ENCODE measurements at regions not wholly inside any gene's neighbourhood (a gene's known extent, or its start where the extent isn't known, plus 50 kb on each side); places are given as distances from the start of the nearest gene placed in this dataset.

DNA sequence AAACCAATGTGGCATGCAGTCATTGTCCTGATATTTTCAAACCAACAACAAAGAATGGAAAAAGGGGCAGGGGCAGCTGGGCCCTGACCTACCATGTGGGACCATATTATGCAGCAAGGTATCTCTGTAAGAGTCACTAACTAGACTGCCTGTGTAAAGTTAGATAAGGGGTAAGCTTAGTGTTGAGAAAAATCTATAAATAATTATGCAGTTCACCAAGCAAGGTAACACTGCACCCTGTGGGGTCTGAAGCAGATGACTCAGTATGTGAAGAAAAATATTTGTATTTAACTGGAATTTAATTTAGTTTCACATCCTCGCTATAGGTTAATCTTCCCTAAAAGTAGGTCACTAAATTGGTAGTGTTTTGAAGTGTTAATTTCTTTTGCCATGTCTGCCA is 99.3 kb downstream of the PPP1R3A start:
- H3K27ac ChIP-seq (ENCODE audit: insufficient read depth, low read length) = no peak overlapping the region
- H2BK20ac ChIP-seq (ENCODE audit: low read depth, low read length) = no peak overlapping the region
- ATAC-seq (ENCODE audit: low read depth) (no peak), DNase-seq (no peak)
- H4K8ac ChIP-seq (ENCODE audit: low read depth in 2 of 2, low read length in 2 of 2) = no peak overlapping the region
- H3K14ac ChIP-seq (replicated peaks; ENCODE audit: low read depth, low read length) = no peak overlapping the region
- H4K5ac ChIP-seq (ENCODE audit: low read depth, low read length) = no peak overlapping the region
- no peak overlapping the region for H3K4me2 ChIP-seq (ENCODE audit: low read depth, low read length)
- POLR2A ChIA-PET (ENCODE audit: unreplicated experiment) = no interaction called here
- no peak overlapping the region for H3K56ac ChIP-seq (ENCODE audit: extremely low read depth, insufficient read depth, low read length)
- H3K27me3 ChIP-seq (ENCODE audit: control insufficient read depth, insufficient read depth, low read length) = no peaks in the 10 kb centered on the region
- H3K9me1 ChIP-seq (ENCODE audit: insufficient read depth, low read length) = no peaks in the 10 kb centered on the region
- intact Hi-C loops (cut with micrococcal nuclease) (no loop called here), dilution Hi-C loops (cut with HindIII; ENCODE audit: low sequenced_read_pairs, unreplicated experiment) (no loop called here), in situ Hi-C loops (cut with MboI; ENCODE audit: low sequenced_read_pairs) (no loop called here)
- no peak overlapping the region for H3K9ac ChIP-seq (ENCODE audit: low read depth, low read length)
- no peak overlapping the region for H4K91ac ChIP-seq (ENCODE audit: insufficient read depth, low read depth, low read length)
- no peaks in the 10 kb centered on the region for H3K36me3 ChIP-seq (ENCODE audit: control insufficient read depth, insufficient read depth, low read length)
- H3K79me1 ChIP-seq (ENCODE audit: low read depth in 1 of 2, low read length in 2 of 2) = no peaks in the 10 kb centered on the region
- CTCF ChIA-PET = no interaction called here
- H2AFZ ChIP-seq (replicated peaks; ENCODE audit: low read length, poor library complexity) = no peak overlapping the region
- no peak overlapping the region for H3K23ac ChIP-seq (ENCODE audit: low read depth, low read length)
- no TSS peak for BruUV-seq (replicated peaks)
- WGBS, 2 experiments (ENCODE audit: extremely low coverage in 2 of 2, insufficient read length in 1 of 2) = no CpG with 5 or more reads among the region's 1 CpG
- TF ChIP-seq FOS (IDR thresholded peaks at IDR 0.05; ENCODE audit: low read depth, low read length) (no peak), MXI1 (IDR thresholded peaks at IDR 0.05; ENCODE audit: borderline replicate concordance, low read depth, low read length) (no peak), MAFK (IDR thresholded peaks at IDR 0.05; ENCODE audit: low read depth, low read length) (no peak), SMC3 (IDR thresholded peaks at IDR 0.05; ENCODE audit: low read depth, low read length) (no peak), CHD1 (IDR thresholded peaks at IDR 0.05; ENCODE audit: low read depth, low read length) (no peak), RFX5 (IDR thresholded peaks at IDR 0.05; ENCODE audit: low read depth, low read length) (no peak)
- H2AK5ac ChIP-seq (ENCODE audit: low read depth, low read length) = no peak overlapping the region
- no peak overlapping the region for H2BK120ac ChIP-seq (ENCODE audit: low read depth, low read length)
- H3K9me3 ChIP-seq (ENCODE audit: control insufficient read depth, insufficient read depth, low read length) = no peaks in the 10 kb centered on the region
- H3K4me3 ChIP-seq (ENCODE audit: insufficient read depth, low read depth, low read length) = no peak overlapping the region
- no peak overlapping the region for H3K18ac ChIP-seq (ENCODE audit: low read depth, low read length)
- H3K4me1 ChIP-seq (ENCODE audit: control insufficient read depth, insufficient read depth, low read length) = no peaks in the 10 kb centered on the region
- H2AK9ac ChIP-seq (replicated peaks; ENCODE audit: low read depth, low read length, poor library complexity) = no peak overlapping the region
- H3K4ac ChIP-seq (ENCODE audit: low read depth, low read length) = no peak overlapping the region
- H2BK15ac ChIP-seq (ENCODE audit: low read depth, low read length) = no peak overlapping the region
- no peaks in the 10 kb centered on the region for H4K20me1 ChIP-seq (ENCODE audit: insufficient read depth, low read length)
- no peak overlapping the region for H2BK5ac ChIP-seq (ENCODE audit: low read depth, low read length, poor library complexity, severe bottlenecking)

All from IMR-90 (cell line).